HS-27A (cell line): ENCODE measurements at regions not wholly inside any gene's neighbourhood (a gene's known extent, or its start where the extent isn't known, plus 50 kb on each side); places are given as distances from the start of the nearest gene placed in this dataset.
"Not testable (repeated sequence)": the region's sequence is repeated elsewhere in the genome, so short reads cannot be mapped to it uniquely, and the experiment has no call there.

Experiments
- DNase-seq: peaks from one replicate; pipeline ENCODE4 v3.0.0-alpha.2; 2012; ENCODE audit warnings: low read depth, missing footprints

DNA sequence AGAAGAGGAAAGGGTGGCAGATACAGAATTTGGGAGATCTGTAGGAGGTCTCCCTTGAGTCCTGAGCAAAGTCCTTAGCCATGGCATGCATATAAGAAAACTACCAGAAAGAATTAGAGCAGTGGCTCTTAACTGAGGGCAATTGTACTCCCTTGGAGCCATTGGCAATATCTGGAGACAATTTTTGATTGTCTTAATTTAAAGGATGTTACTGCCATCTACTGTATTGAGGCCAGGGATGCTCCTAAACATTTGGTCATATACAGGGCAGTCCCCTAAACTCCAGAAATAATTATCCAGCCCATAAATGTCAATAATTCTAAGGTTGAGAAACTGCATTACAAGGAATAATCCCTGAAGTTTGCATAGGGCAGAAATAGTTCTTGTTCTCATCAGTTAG, 136.4 kb upstream of the ODAD2 start:
- DNase-seq = no peak

DNA sequence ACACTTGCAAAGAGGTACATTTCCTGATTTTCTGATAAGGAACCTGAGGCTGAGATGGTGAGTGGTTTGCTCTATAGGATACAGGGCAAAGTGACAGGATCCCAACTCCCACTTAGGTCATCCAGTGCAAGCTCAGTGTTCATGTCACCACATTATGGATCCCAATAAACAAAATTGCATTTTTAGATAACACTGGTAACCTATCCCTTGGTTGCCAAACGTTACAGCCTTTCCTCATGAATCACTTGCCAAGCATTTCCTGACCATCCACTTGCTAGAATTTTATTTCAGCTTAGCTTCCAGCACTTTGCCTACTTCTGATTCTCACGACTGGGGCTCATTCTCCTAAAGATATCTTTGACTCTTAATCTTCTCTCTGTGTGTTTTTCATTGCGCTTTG, 131.4 kb upstream of the ODAD2 start:
- peak; percentile 49 for DNase-seq

DNA sequence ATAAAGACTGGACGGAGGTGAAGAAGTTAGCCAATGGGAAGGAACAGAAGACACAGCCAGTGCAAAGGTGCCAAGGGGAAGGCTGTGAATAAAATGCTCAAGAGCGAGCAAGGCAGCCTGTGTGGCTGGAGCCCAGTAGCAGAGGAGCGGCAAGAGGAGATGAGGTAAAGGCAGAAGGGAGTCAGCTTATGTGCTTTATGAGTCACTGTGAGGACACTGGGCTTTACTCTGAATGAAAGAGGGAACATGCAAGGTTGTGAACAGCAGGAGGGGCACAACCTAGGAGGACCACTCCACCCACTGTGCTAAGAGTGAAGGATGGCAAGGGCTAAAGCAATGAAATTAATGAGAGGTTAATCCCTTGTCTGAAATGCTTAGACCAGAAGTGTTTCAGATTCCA, 129.0 kb upstream of the ODAD2 start:
- DNase-seq = no peak

DNA sequence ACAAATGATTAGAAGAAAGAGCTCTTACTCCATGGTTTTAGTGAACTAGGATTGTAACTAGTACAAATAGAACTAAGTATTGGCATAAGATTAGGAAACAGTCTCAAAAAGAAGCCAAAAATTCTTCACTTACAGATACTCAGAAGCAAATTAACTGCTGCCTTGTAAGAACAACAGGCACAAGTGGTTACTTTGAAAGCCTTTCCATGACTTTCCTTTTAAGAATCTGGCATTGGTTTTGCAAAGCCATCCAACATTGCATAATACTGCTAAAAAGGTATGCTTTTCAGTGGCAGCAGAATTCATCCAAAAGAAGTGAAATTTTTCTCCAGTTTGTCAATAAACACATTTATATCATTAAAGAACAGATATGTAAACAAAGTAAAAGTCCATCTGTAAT, 126.8 kb upstream of the ODAD2 start:
- peak; percentile 8 for DNase-seq

DNA sequence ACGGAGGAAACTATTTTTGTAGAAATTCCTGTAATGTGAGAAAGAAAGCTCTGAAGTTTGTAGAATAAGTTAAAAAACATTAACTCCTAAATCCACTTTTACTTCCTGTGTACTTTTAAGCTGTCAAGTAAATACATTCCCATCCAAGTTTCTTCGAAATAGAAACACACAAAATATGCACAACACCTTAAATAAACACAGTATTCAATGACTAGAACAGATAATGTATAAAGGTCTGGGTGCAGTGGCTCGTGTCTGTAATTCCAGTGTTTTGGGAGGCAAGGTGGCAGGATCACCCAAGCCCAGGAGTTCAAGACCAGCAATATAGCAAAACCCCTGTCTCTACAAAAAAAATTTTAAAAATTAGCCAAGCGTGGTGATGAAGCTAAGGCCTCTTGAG, 121.9 kb upstream of the ODAD2 start:
- DNase-seq = no peak

DNA sequence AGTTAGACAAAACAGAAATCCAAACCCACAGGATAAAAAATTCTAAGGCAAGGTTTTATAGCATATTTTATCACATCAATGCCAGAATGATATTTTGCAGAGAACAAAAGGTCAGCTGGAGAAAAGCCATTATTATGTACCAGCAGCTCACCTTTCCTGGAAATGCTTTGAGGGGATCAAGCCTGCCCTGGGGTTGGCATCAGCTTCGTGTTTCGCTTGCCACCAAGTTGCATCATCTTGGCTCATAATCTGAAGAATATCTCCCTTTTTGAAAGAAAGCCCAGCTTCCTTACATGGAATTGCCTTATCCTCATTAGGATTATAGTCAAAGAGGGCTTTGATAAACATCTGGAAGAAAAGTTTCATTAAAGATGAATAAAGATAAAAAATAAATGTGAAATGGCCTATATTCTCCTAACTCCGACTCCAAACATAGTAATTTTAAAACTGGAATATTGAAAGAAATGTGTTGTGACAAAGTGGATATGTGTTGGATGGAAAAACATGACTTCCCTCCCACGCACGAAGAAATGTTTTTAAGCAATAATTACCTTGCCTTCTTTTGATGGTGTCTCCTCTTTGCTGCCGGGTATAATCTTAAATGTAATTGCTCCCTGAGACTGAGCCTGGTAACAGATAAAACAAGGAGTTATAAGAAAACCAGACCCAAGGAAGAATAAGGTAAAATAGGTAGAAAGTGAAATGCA, 121.3 kb upstream of the ODAD2 start:
- DNase-seq = no peak

DNA sequence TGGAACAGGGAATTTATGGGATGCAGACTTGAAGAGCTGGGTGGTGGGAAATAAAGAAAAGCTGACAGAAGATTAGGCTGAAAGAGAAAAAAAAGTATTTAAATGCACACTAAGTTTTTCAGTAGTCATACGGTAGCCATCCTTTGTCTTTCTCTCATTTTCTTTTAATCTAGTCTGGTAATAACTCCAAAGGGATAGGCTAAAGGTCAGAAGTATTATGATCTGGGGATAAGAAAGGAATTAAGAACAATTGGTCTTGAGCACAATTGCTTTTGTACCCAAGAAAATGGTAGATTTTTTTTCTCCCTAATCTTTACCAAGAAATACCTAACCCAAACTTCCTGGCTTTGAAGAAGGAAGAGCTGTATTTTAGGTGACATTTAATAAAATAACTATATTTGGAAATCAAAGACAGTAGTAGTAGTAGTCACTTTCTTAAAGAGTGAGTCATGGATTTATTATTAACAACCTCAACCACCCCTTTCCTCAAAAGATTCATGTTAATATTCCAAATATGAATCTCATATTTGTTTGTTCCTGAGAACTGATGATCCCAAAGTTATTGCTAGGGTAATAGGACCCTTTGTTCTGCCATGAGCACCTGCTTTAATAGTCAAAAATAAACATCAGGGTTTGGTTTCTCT, 120.2 kb upstream of the ODAD2 start:
- no peak for DNase-seq

DNA sequence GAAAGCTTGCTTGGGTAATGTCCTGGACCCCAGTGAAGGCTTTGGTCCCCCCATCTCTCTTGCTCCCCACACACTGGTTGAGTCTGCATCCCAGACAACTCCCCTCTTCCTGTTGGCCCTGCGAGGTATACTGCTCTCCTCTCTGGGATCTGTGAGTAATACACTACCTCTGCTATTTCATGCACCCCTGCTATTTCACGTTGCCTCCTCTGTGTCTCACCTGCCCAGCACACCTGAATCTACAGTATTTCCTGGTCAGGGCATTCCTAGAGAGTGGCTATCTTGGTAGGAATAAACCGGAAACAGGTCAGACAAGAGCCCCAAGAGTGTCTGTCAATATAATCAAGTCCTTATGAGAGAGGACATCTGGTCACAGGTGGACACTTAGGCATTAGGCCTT, 114.3 kb upstream of the ODAD2 start:
- DNase-seq = no peak

DNA sequence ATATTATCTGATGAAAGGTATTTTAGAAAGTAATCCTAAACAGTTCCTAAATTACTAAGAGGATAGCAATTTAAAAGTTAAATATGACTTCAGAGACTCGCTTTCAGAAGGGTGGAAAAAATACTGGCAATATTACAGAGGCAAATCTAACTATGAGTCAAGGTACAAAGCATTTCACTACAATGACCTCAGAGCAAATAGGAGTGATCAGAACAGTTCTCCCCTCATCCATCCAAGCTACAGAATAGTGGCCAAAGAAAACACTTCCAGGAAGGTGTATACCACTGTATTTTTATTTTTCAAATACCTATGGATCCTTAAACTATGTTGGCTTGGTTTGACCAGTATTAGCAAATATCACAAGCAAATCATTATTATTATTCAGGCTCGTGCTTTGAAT, 112.8 kb upstream of the ODAD2 start:
- DNase-seq = no peak

DNA sequence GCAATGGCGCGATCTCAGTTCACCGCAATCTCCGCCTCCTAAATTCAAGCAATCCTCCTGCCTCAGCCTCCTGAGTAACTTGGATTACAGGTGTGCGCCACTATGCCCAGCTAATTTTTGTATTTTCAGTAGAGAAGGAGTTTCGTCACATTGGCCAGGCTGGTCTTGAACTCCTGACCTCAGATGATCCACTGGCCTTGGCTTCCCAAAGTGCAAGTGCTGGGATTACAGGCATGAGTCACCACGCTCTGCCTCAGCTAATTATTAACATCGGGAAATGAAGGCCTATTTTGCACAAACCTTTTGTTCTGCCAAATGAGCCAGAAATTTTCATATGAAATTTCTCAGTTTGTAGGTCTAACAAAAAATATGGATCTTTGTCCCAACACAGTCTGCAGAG, 106.7 kb upstream of the ODAD2 start:
- no peak for DNase-seq

DNA sequence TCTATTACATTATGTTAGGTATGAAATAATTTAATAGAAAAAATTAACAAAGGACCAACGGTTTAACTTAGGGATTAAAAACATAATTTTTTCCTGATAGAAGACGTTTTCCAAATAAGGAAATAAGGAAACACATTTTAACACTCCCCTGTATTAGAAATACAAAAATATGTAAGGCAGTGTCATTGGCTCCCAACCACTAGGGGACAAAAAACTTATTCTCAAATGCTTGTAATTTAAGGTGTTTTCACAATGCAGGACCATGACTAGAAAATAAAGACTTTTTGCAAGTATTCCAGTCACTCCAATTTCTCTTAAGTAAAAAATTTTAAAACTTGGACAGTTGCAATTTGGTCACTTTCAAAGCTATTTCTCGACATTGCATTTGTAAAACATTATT, 98.8 kb upstream of the ODAD2 start:
- DNase-seq = no peak

DNA sequence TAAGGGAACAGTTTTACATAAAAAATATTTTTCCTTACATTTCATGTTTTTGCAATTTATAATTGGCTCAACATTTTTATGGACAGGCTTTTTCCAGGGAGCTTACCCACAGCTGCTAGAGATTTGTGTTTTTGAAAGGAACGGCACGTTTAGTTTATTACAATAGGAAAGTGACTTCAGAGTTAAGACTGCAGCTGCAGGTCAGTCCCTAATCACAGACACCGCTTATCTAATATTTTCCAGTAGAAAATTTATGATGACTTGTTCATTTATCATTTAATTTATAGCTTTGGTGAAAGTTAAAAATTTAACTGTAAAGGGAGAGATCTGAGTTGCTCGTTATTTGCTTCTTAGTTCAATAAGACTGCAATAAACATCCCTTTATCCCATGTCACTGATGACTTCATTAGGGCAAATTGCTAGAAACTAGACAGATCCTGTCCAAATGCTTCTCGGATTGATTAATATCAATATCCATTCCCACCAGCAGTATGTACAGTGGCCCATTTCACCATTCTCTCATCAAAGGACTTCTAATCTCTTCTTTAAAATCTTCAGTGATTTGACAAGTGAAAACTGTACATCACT, 97.0 kb upstream of the ODAD2 start:
- DNase-seq = no peak

DNA sequence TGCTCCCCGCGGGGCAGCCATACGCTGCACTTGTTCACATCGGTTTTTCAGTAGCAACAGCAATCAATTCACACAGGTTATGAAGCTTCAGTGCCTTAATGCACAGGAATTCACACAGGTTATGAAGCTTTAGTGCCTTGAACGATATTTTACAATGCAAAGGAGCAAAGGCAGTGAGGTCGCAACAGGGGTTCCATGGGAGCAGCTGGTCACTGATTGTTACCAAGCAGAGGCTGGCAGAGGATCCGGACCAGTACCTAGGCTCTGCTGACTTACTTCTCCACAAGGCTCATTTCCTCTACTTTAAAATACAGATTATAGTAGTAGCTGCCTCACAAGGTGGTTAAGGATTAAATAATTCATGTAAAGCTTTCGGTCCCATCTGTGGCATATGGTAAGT, 95.2 kb upstream of the ODAD2 start:
- DNase-seq = no peak

DNA sequence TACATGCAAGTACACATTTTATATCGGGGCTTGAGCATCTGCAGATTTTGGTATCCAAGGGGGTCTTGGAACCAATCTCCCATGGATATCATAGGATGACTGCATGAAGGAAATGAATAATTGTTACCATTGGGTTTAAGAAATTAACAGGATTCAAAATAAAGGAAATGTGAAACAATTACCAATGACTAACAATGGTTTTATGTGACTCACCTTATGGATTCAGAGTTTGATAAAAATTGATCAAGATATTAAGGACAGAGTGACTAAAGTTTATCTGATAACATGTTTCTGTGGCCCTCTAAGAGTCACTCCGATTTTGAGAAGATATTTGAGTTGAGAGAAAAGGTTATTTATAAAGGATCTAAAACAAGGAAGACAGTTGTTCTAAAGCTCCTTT, 93.0 kb upstream of the ODAD2 start:
- DNase-seq = no peak

DNA sequence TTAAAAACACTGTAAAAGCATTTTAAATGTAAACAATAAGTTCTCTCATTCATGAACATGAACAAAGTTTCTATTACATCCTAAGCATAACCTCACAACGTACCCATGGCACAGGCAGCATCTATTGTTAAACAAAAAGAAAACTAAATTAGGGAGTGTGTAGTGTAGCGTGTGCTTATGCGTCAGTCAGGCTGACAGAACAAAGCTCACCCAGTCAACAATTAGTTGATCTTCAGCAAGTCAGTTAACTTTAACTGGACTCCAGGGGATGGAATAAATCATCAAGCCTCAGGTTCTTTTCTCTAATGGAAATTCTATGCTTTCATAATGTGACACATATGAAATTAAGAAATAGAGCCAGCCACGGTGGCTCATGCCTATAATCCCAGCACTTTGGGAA, 91.6 kb upstream of the ODAD2 start:
- no peak for DNase-seq

DNA sequence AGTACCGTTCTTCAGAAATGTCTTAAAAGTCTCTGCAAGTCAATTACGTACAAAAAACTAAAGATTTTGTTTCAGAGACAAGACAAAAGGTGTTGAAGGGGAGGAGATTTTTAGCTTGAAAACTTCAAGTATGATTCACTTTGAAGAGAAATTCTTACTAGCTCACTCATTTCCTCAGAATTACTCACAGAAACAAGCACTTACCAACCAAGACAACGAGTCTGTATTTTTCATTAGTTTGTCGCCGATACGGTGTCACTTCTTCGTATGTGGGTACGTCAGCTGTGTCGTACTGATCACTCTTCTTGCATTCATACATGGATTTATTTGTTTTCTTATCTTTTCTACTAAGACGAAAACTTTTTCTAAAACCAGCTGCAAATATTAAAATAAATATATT, 90.6 kb upstream of the ODAD2 start:
- no peak for DNase-seq

DNA sequence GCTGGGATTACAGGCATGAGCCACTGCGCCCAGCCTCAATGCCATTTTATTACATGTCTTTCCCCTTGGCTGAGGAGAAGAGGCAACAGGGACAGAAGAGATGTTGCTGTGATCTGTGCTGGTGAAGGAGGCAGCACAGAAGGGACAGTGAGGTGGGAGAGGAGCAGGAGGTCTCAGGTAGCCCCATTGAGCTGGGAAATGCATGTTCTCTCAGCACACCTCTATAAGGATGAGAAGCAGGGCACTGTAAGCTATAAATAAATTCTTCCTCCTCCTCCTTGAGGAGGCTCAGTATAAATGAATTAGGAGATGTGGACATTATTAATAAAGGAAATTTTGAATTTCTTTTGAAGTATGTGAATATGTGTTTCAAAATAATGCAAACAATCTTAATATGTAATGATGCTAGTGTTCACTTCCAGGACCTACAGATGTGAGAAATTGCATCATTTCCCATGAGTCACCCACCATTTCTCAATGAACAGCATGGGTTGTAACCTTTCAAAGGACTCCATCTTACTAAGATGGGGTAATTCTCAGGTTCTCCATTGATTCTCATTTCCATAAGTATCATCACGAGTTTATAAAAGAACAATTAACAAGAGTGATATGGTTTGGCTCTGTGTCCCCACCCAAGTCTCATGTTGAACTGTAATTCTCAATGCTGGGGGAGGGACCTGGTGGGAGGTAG, 88.9 kb upstream of the ODAD2 start:
- DNase-seq = no peak

DNA sequence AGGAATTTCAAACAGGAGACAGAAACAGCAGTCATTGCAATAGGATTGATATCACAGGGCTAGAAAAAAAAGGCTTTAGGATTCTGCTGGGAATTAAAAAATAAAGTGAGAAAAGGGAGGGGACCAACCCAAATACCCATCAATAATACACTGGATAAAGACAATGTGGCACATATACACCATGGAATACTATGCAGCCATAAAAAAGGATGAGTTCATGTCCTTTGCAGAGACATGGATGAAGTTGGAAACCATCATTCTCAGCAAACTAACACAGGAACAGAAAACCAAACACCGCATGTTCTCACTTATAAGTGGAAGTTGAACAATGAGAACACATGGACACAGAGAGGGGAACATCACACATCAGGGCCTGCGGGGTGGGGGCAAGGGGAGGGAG, 86.9 kb upstream of the ODAD2 start:
- DNase-seq = not testable (repeated sequence)

DNA sequence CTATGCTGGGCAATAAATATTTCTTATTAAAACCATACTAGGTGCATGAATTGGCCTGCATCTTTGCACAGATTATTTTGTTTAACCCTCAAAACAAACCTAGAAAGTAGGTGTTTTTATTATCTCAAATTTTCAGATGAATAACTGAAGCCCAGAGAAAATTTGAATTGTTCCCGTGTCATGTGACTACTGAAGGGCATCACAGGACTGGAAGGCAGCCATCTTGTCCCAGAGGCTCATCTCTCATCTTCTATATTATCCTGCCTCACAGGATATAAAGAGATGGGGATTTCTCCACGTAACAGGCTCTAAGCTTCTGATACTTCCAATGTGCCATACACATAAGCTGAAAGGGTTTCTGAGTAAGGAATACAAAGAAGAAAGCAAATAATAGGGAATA, 84.0 kb upstream of the ODAD2 start:
- DNase-seq = no peak

DNA sequence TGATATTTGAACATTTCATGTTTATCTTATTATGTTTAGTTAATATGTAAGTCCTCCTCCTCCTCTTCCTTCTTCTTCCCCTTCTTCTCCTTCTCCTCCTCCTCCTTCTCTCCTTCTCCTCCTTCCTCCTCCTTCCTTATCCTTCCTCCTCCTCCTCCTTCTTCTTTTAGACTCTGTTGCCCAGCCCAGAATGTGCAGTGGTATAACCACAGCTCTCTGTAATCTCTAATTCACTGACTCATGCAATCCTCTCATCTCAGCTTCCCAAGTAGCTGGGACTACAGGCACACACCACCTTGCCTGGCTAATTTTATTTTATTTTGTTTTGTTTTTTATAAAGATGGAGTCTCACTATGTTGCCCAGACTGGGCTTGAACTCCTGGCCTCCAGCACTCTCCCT, 83.4 kb upstream of the ODAD2 start:
- DNase-seq = no peak

DNA sequence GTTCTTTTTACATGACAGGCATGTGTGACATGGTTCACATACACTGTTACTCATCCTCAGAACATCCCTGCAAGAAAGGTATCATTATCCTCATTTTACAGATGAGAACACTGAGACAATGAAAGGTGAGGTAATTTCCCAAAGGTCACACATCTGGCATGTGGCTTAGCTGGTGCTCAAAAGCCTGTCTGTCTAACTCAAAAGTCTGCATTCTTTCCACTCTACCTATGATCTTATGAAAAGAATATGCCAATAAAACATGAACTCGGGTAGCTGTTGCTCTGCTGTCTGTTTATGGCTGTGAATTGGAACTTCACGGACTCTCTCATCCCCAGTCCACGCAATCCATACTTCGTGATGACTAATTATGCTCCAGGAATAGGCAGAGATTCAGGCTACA, 79.0 kb upstream of the ODAD2 start:
- no peak for DNase-seq

DNA sequence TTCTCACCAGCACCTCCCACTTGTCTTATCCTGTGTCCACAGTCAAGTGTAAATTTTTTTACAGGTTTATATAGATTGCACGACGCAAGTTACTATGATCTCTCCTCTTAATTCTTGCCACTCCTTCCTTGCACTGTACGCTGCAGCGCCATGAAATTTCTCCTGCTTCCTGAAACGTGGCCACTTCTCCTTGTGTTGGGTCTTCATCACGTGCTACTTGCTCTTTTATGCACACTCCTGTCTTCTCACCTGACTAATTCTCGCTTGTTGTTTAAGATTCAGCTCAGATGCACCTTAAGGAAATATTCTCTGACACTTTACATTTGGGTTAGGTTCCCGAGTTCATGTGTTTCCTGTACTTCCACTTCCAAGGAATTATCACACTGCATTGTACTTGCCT, 76.5 kb upstream of the ODAD2 start:
- DNase-seq = no peak

DNA sequence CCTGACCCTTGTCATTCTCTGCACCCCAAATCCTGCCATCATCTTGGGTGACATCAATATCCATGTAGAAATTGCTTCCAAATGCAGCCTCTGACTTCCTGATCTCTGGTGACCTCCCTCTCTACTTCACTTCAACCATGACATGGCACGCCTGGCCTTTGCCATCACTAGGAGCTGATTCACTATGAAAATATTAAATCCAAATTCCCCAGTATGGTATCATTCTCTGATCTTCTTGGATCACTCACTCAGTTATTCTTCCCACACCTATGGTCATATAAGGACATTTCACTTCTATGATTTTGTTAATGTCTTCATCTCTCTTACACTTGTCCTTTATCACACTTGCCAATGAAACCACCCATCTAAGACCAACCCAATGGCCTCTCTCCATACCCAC, 73.7 kb upstream of the ODAD2 start:
- peak; percentile 51 for DNase-seq
